HEK293 (cell line): ENCODE measurements at regions not wholly inside any gene's neighbourhood (a gene's known extent, or its start where the extent isn't known, plus 50 kb on each side); places are given as distances from the start of the nearest gene placed in this dataset.

ENCODE experiments used
- ZNF335 ChIP-seq: fragments of 450-650 bp; formaldehyde crosslinking; conservative IDR thresholded peaks from 2 replicates; pipeline ENCODE4 v1.5.1; 2016; ENCODE audit warnings: missing biosample characterization, missing genetic modification characterization
- TF ChIP-seq, protein P1 (sequence below): fragments of 450-650 bp; formaldehyde crosslinking; IDR thresholded peaks from 2 replicates; pipeline ENCODE4 v1.5.1; 2016; ENCODE audit warnings: missing biosample characterization, missing genetic modification characterization

DNA sequence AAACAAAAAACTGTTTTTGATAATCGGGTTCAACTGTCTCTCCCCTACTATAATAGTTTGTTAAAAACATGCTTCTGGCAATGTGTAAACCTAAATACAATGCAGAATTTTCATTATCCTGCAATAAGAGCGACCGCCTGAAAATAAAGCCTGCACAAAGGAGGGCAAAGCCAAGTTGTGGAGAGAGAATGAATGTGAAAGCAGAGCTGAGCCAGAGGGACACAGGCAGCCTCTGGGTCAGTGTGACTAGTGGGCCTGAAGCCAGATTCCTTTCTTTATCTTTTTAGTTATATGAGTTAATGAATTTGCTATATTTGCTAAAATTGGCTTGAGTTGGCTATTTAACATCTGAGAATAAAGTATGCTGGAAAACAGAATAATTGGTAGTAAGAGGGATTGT, 615.2 kb downstream of the PLA2G4A start:
- TF ChIP-seq ZNF335 (tag by site-specific recombination), result no peak
- TF ChIP-seq, protein P1, sequence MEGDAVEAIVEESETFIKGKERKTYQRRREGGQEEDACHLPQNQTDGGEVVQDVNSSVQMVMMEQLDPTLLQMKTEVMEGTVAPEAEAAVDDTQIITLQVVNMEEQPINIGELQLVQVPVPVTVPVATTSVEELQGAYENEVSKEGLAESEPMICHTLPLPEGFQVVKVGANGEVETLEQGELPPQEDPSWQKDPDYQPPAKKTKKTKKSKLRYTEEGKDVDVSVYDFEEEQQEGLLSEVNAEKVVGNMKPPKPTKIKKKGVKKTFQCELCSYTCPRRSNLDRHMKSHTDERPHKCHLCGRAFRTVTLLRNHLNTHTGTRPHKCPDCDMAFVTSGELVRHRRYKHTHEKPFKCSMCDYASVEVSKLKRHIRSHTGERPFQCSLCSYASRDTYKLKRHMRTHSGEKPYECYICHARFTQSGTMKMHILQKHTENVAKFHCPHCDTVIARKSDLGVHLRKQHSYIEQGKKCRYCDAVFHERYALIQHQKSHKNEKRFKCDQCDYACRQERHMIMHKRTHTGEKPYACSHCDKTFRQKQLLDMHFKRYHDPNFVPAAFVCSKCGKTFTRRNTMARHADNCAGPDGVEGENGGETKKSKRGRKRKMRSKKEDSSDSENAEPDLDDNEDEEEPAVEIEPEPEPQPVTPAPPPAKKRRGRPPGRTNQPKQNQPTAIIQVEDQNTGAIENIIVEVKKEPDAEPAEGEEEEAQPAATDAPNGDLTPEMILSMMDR, result no peak
